Omental fat pad (tissue), 3 donors: ENCODE measurements at regions not wholly inside any gene's neighbourhood (a gene's known extent, or its start where the extent isn't known, plus 50 kb on each side); places are given as distances from the start of the nearest gene placed in this dataset.

Source experiments
- ATAC-seq: fragments of 150-250 bp; one replicate; pipeline ENCODE4 v1.9.1; 2016; ENCODE audit warnings: mild to moderate bottlenecking, moderate library complexity; ENCODE audit not compliant: low FRiP score
- DNase-seq: peaks from one replicate; pipeline ENCODE4 v3.0.0-alpha.2; 2019; ENCODE audit warnings: low spot score
- CTCF ChIP-seq, 3 donors: fragments of 450-650 bp; IDR thresholded peaks; one replicate each; pipeline ENCODE4 v1.5.1; 2016 to 2017; ENCODE audit warnings: antibody characterized with exemption in 3 of 3, mild to moderate bottlenecking in 3 of 3, moderate library complexity in 2 of 3

- TF ChIP-seq CTCF (IDR thresholded peaks at IDR 0.05): no peak
- no peak for ATAC-seq
- no peak for DNase-seq
Observed at GRCh38 chr7:41870461-41871138, 167.7 kb upstream of the INHBA start.

- ATAC-seq (no peak), DNase-seq (no peak)
- no peak for TF ChIP-seq CTCF (IDR thresholded peaks at IDR 0.05)
Observed at GRCh38 chr7:41869997-41870396, 167.1 kb upstream of the INHBA start.

- DNase-seq (no peak), ATAC-seq (no peak)
- TF ChIP-seq CTCF (IDR thresholded peaks at IDR 0.05): no peak
Observed at GRCh38 chr7:41869596-41869995, 166.7 kb upstream of the INHBA start.

GRCh38 chr7:41869091-41869490 is 166.2 kb upstream of the INHBA start:
- DNase-seq: no peak
- no peak for TF ChIP-seq CTCF (IDR thresholded peaks at IDR 0.05)
- ATAC-seq: peak; percentile 19

- ATAC-seq (no peak), DNase-seq (no peak)
- no peak for TF ChIP-seq CTCF (IDR thresholded peaks at IDR 0.05)
Observed at GRCh38 chr7:41867639-41868280, 164.9 kb upstream of the INHBA start.

- TF ChIP-seq CTCF (IDR thresholded peaks at IDR 0.05): no peak
- no peak for ATAC-seq
Observed at GRCh38 chr7:41862261-41862660, 159.4 kb upstream of the INHBA start.

GRCh38 chr7:41861642-41862041 is 158.8 kb upstream of the INHBA start:
- DNase-seq (no peak), ATAC-seq (no peak)
- TF ChIP-seq CTCF (IDR thresholded peaks at IDR 0.05): no peak

More at GRCh38 chr7:41862261-41862660, 159.4 kb upstream of the INHBA start:
- DNase-seq: no peak
